ENCODE measurements at regions not wholly inside any gene's neighbourhood (a gene's known extent, or its start where the extent isn't known, plus 50 kb on each side); places are given as distances from the start of the nearest gene placed in this dataset.

- H3K4me1 ChIP-seq = no peaks in the 10 kb centered on the region
- H3K36me3 ChIP-seq = no peaks in the 10 kb centered on the region
- TF ChIP-seq POLR2A (IDR thresholded peaks at IDR 0.05) (no peak), CTCF (IDR thresholded peaks at IDR 0.05) (no peak)
- H3K27me3 ChIP-seq = no peaks in the 10 kb centered on the region
- no peaks in the 10 kb centered on the region for H3K9me3 ChIP-seq
- no peak overlapping the region for H3K27ac ChIP-seq
- no peak overlapping the region for H3K4me3 ChIP-seq
- intact Hi-C loops (cut with DNase I; ENCODE audit: low total_unique reads) = no loop called here
- DNase-seq = no peak
Observed at GRCh38 chr4:12703036-12703435, 781.1 kb downstream of the RAB28 start.

- Histone ChIP-seq H3K4me3 (no peak overlapping the region), H3K36me3 (no peaks in the 10 kb centered on the region), H3K27ac (no peak overlapping the region), H3K4me1 (no peaks in the 10 kb centered on the region), H3K9me3 (no peaks in the 10 kb centered on the region), H3K27me3 (no peaks in the 10 kb centered on the region)
- no peak for TF ChIP-seq POLR2A (IDR thresholded peaks at IDR 0.05)
- TF ChIP-seq CTCF (IDR thresholded peaks at IDR 0.05) = no peak
- no peak for DNase-seq
- intact Hi-C loops (cut with DNase I; ENCODE audit: low total_unique reads) = no loop called here
Observed at GRCh38 chr4:12701384-12701783, 782.8 kb downstream of the RAB28 start.

- no peaks in the 10 kb centered on the region for H3K27me3 ChIP-seq
- H3K36me3 ChIP-seq = no peaks in the 10 kb centered on the region
- H3K4me3 ChIP-seq = no peak overlapping the region
- H3K9me3 ChIP-seq = no peaks in the 10 kb centered on the region
- DNase-seq = no peak
- no peak overlapping the region for H3K27ac ChIP-seq
- intact Hi-C loops (cut with DNase I; ENCODE audit: low total_unique reads) = loop anchor here (5.0 kb wide), 1 partner anchor 1021 kb away; no protein-coding TSS in a partner anchor
- TF ChIP-seq CTCF (IDR thresholded peaks at IDR 0.05) (no peak), POLR2A (IDR thresholded peaks at IDR 0.05) (no peak)
- H3K4me1 ChIP-seq = no peaks in the 10 kb centered on the region
Observed at GRCh38 chr4:12697970-12698369, 786.2 kb downstream of the RAB28 start.

GRCh38 chr4:12692815-12693214, 791.3 kb downstream of the RAB28 start:
- Histone ChIP-seq H3K9me3 (no peaks in the 10 kb centered on the region), H3K27me3 (no peaks in the 10 kb centered on the region), H3K27ac (no peak overlapping the region), H3K4me3 (no peak overlapping the region), H3K36me3 (no peaks in the 10 kb centered on the region), H3K4me1 (no peaks in the 10 kb centered on the region)
- TF ChIP-seq CTCF (IDR thresholded peaks at IDR 0.05) (no peak), POLR2A (IDR thresholded peaks at IDR 0.05) (no peak)
- DNase-seq = no peak
- intact Hi-C loops (cut with DNase I; ENCODE audit: low total_unique reads) = no loop called here

- DNase-seq = no peak
- no peaks in the 10 kb centered on the region for H3K36me3 ChIP-seq
- no peaks in the 10 kb centered on the region for H3K27me3 ChIP-seq
- no peaks in the 10 kb centered on the region for H3K9me3 ChIP-seq
- H3K4me3 ChIP-seq = no peak overlapping the region
- intact Hi-C loops (cut with DNase I; ENCODE audit: low total_unique reads) = no loop called here
- H3K27ac ChIP-seq = no peak overlapping the region
- TF ChIP-seq POLR2A (IDR thresholded peaks at IDR 0.05) (no peak), CTCF (IDR thresholded peaks at IDR 0.05) (no peak)
- H3K4me1 ChIP-seq = no peaks in the 10 kb centered on the region
Observed at GRCh38 chr4:12691168-12691567, 793.0 kb downstream of the RAB28 start.
